NCI-H524 treated with DMSO at 0.1 percent for 48 hours (cell line): ENCODE measurements at regions not wholly inside any gene's neighbourhood (a gene's known extent, or its start where the extent isn't known, plus 50 kb on each side); places are given as distances from the start of the nearest gene placed in this dataset.

Source experiments
- DNase-seq: peaks from one replicate; lab custom pipeline; 2025; lab: John Stamatoyannopoulos, UW

- no peak for DNase-seq
These were observed 259.5 kb downstream of the BRD1 start for GRCh38 chr22:49567899-49568750.

DNA sequence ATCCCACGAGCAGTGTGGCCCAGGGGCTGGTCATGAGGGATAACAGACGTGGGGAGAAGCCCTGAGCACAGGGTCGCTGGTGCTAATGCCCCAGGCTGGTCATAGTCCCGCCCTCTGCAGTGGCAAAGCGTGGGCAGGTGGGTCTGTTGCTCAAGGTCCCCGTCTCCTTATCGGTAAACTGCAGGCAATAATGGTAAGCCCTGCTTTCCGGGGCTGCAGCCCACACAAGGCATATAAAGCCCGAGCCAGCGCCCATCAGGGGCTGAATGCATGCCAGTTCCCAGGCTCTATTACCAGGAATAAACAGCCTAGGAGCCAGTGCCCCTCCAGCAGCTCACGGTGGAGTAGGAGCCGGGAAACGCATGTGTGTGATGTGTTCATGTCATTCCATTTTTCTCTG lies 261.0 kb downstream of the BRD1 start:
- no peak for DNase-seq

DNA sequence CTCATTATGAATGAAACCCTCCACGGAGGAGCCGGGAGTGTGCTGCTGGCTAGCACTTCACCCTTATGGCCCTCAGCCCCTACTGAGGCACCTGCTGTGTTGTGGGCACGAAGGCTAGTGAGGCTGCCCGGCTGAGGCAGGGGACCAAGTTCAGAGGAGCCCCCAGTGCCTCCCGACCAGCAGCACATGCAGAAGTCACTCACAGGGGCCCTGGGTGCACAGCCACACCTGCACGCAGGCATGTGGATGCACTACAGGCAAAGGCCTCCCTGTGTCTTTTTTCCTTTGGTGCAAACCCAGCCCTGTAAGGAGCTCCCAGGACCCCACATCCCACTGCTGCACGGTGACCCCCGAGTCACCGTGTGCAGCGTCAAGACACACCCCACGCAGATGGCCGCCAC lies 261.5 kb downstream of the BRD1 start:
- no peak for DNase-seq

DNA sequence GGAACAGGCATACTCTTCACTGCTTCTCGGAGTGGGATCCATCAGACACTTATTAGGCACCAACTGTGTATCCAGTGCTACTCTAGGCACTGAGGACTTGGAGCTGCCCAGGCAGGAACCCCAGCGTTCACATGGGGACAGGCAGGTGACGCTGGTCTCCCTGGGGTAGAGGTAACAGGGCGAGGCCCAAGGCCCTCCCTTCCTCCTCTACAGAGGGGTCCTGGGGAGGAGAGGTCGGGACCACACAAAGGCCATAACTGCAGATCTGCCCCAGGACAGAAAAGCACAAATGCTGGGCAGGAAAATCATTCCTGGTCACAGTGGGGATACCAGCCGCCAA lies 262.2 kb downstream of the BRD1 start:
- DNase-seq: no peak

- DNase-seq: no peak
These were observed 262.8 kb downstream of the BRD1 start for GRCh38 chr22:49564666-49565515.

DNA sequence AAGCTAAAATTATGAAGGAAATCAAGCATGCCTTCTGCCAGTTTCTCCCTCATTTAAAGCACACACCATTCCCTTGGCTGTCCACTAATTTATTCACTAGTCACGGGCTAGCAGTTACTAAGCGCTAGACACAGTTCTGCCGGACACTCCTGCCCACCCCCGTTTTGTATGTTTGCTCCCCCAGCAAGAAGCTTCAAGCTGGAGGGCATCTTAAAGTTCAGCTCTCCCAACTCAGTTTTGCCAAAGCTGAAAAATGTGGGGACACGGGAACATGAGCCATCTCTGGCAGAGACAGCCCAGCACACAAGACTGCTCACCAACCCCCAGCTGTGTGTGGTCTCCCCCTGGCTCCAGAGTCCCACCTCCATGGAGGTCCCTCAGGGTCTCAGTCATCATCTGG lies 263.6 kb downstream of the BRD1 start:
- no peak for DNase-seq

DNA sequence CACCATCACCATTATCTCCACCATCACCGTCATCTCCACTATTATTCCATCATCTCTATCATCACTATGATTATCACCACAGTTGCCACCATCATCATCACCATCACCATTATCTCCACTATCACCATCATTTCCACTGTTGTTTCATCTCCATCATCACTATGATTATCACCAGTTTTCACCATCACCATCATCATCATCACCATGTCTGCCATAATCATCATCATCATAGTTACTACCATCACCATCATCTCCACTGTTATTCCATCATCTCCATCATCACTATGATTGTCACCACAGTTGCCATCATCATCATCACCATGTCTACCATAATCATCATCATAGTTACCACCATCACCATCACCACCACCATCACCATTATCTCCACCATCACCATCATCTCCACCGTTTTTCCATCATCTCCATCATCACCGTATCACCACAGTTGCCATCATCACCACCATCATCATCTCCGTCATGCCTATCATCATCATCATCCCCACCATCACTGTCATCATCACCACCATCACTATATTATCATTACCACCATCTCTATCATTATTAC lies 264.9 kb downstream of the BRD1 start:
- DNase-seq: no peak

DNA sequence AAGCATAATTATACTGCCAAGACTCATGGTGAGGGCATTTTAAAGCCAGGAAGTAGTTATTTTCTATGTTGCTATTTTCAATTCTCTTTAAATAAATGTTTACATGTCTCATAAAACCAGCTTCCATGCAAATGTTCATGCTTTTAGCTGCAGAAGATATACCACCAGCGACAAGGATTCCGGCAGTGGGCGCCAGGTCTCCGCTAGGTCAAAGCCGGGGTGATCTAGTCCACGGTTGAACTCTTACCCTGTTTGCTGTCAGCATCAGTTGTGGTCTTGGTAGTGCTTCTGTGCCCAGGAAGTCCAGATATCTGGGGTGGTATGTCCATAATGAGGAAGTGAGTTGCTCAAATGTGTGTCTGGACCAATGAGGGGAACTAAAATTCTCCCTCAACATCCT lies 265.7 kb downstream of the BRD1 start:
- DNase-seq: no peak

DNA sequence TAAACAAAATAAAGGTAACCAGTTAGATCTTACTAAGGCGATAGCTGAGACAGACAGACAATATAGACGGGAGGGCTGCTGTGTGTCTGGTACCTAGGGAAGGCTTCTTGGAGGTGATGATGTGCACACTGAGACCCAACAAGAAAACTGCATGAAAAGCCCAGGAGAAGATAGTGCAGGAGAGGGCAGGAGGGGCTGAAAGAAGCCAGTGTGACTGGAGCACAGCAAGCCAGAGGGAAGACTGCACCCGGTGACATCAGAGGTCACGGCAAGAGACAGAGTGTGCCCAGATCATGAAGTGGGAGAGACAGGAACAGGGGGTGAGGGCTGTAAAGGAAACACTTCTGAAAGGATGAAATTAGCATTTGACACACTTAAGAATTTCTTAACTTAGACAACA lies 266.3 kb downstream of the BRD1 start:
- no peak for DNase-seq

- no peak for DNase-seq
These were observed 272.1 kb downstream of the BRD1 start for GRCh38 chr22:49555526-49555925.

DNA sequence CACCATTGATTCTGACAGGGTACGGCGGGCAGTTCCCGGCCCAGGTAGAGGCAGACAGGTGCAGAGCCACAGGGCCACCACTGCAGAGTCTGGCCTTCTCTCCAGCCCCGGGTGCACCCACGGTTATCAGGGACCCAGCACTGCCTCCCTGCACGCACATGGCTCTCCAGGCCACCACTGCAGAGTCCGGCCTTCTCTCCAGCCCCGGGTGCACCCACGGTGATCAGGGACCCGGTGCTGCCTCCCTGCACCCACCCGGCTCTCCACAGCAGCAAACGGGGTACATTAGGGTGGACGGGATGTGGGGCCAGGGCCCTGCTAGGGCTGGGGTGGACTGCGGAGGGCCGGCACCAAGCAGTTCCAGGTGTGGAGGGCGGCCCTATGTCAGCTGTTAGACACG lies 272.9 kb downstream of the BRD1 start:
- no peak for DNase-seq

GRCh38 chr22:49554296-49554625 lies 273.4 kb downstream of the BRD1 start:
- DNase-seq: no peak

DNA sequence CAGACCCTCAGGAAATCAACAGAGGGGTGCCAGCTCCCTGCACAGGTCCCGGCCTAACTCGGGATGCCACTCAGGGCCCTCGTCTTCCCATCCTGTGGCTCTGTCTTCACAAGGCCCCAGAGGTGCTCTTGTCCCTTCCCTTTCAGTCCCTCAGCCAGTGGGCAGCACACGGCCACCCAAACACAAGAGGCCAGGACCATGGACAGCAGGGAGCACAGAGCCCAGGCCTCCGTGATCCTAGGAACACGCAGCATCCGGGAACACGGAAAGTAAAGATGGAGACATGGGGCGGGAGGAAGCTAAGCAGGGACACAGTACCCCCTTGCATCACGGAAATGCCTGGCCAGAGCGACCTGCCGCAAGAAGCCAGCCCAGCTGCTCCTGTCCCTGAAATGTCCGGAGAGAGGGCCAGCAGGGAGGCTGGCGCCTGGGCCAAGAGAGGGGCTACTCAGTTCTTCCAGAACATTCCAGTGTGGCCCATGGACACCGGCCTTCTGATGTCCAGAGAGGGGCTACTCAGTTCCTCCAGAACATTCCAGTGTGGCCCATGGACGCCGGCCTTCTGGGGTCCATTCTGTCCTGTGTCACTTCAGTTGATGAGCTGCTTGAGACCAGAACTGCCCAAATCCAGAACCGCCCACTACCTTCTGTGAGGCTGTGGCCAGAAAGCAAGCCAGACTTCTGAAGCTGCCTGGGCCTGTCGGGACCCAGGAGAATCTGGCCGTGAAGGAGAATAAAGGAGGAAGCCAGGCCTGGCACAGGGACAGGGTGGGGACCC lies 274.0 kb downstream of the BRD1 start:
- no peak for DNase-seq

DNA sequence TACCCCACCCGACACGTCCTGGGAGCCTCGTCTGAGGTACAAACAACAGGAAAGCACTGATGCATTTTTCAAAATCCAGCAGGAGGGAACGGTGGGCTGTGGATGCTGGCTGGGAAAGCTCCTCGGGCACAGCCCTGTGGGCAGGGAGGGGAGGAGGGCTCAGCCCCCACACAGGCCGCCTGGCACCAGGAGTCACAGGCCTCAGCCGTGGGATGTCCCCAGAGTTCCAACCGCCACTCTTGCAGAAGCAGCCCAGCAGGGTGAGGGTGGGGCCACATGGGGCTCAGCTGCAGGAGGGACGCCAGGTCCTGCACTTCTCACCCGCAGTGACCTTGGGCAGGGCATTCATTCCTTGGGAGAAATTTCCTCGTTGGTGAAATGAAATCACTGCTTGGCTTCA lies 274.6 kb downstream of the BRD1 start:
- DNase-seq: no peak

- DNase-seq: no peak
These were observed 275.6 kb downstream of the BRD1 start for GRCh38 chr22:49551897-49552614.

GRCh38 chr22:49551446-49551845 lies 276.2 kb downstream of the BRD1 start:
- DNase-seq: no peak

GRCh38 chr22:49550766-49551362 lies 276.8 kb downstream of the BRD1 start:
- DNase-seq: no peak

DNA sequence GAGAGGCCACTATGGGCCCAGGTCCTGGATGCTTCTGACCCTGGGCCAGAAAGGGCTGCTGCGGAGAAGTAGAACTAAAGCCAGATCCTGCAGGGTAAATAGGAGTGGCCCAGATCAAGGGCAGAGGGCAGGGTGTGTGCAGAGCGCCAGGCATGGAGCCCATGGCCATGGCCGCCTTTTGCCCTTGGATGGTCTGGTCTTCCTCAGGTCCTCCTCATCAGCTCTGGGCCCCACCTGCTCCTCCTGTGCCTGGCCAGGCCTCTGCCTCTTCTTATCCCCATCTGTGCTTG lies 277.6 kb downstream of the BRD1 start:
- DNase-seq: no peak

- DNase-seq: no peak
These were observed 278.2 kb downstream of the BRD1 start for GRCh38 chr22:49549256-49550140.

- no peak for DNase-seq
These were observed 279.1 kb downstream of the BRD1 start for GRCh38 chr22:49548356-49549202.
